Lower leg skin (tissue), 4 donors: ENCODE measurements at regions not wholly inside any gene's neighbourhood (a gene's known extent, or its start where the extent isn't known, plus 50 kb on each side); places are given as distances from the start of the nearest gene placed in this dataset.

Source experiments
- DNase-seq, 2 donors: peaks; one replicate each; pipeline ENCODE4 v3.0.0-alpha.2; 2019; ENCODE audit warnings: low spot score in 2 of 2
- H3K4me3 ChIP-seq: fragments of 200-600 bp; sonication (generic); 2 replicates; pipeline ENCODE4 v1.5.1; 2017; ENCODE audit warnings: mild to moderate bottlenecking, low read depth; ENCODE audit not compliant: poor library complexity, severe bottlenecking
- CTCF ChIP-seq, 3 donors: fragments of 450-650 bp; IDR thresholded peaks; one replicate each; pipeline ENCODE4 v1.5.1; 2016; ENCODE audit warnings: antibody characterized with exemption in 3 of 3, mild to moderate bottlenecking in 3 of 3, moderate library complexity in 2 of 3
- POLR2A ChIP-seq, 2 donors: fragments of 450-650 bp; IDR thresholded peaks; one replicate each; pipeline ENCODE4 v1.6.1; 2016 to 2017; ENCODE audit warnings: antibody characterized with exemption in 2 of 2, mild to moderate bottlenecking in 1 of 2, moderate library complexity in 1 of 2
- WGBS, 2 donors: methylation state at CpG; one replicate each; pipeline ENCODE4 v1.1.5; 2018; 5-methylcytosine and 5-hydroxymethylcytosine counted together
- intact Hi-C: fragments of 100-400 bp; cut with DNase I; formaldehyde crosslinking; loops from one replicate; pipeline ENCODE4 v1.15.0; 2023; ENCODE audit warnings: low total_unique reads

- intact Hi-C loops = no loop called here
- TF ChIP-seq POLR2A (IDR thresholded peaks at IDR 0.05) (no peak), CTCF (IDR thresholded peaks at IDR 0.05) (no peak)
- no peak for DNase-seq
- 59 to 60% methylated on average over 5 of the region's 5 CpGs for WGBS, 2 donors
- no peak overlapping the region for H3K4me3 ChIP-seq
Measured at GRCh38 chr1:195495720-195496635, 1112.3 kb downstream of the KCNT2 start.

GRCh38 chr1:195482137-195482536 is 1126.1 kb downstream of the KCNT2 start:
- no peak overlapping the region for H3K4me3 ChIP-seq
- no peak for TF ChIP-seq POLR2A (IDR thresholded peaks at IDR 0.05)
- TF ChIP-seq CTCF (IDR thresholded peaks at IDR 0.05) = no peak
- no peak for DNase-seq
- 90 to 95% methylated on average over 6 of the region's 6 CpGs for WGBS, 2 donors
- intact Hi-C loops = no loop called here

GRCh38 chr1:195481293-195481692 is 1126.9 kb downstream of the KCNT2 start:
- TF ChIP-seq CTCF (IDR thresholded peaks at IDR 0.05) (no peak), POLR2A (IDR thresholded peaks at IDR 0.05) (no peak)
- intact Hi-C loops = no loop called here
- no peak for DNase-seq
- H3K4me3 ChIP-seq = no peak overlapping the region
- 87 to 90% methylated on average over 3 of the region's 3 CpGs for WGBS, 2 donors

- no peak for DNase-seq
- TF ChIP-seq POLR2A (IDR thresholded peaks at IDR 0.05) (no peak), CTCF (IDR thresholded peaks at IDR 0.05) (no peak)
- 92 to 95% methylated on average over 1 of the region's 1 CpG for whole genome bisulfite sequencing, 2 donors
- intact Hi-C loops = no loop called here
- no peak overlapping the region for H3K4me3 ChIP-seq
Measured at GRCh38 chr1:195475568-195475967, 1132.7 kb downstream of the KCNT2 start.

GRCh38 chr1:195472291-195472690 is 1135.9 kb downstream of the KCNT2 start:
- TF ChIP-seq POLR2A (IDR thresholded peaks at IDR 0.05) = no peak
- no peak for TF ChIP-seq CTCF (IDR thresholded peaks at IDR 0.05)
- 22 to 37% methylated on average over 4 of the region's 4 CpGs for WGBS, 2 donors
- intact Hi-C loops = no loop called here
- DNase-seq = no peak
- no peak overlapping the region for H3K4me3 ChIP-seq
